ENCODE measurements at regions not wholly inside any gene's neighbourhood (a gene's known extent, or its start where the extent isn't known, plus 50 kb on each side); places are given as distances from the start of the nearest gene placed in this dataset.

- no peak for DNase-seq (ENCODE audit: low spot score)
- no peak for TF ChIP-seq CTCF (IDR thresholded peaks at IDR 0.05; ENCODE audit: borderline replicate concordance, control extremely low read depth, extremely low read depth, insufficient read depth, missing control alignments)
- in situ Hi-C loops (cut with MboI; ENCODE audit: low sequenced_read_pairs, unreplicated experiment), result no loop called here
Measured at GRCh38 chr3:18625085-18625484, 199.9 kb upstream of the SATB1 start.

GRCh38 chr3:18623220-18623619, 198.1 kb upstream of the SATB1 start:
- in situ Hi-C loops (cut with MboI; ENCODE audit: low sequenced_read_pairs, unreplicated experiment), result no loop called here
- no peak for DNase-seq (ENCODE audit: low spot score)
- TF ChIP-seq CTCF (IDR thresholded peaks at IDR 0.05; ENCODE audit: borderline replicate concordance, control extremely low read depth, extremely low read depth, insufficient read depth, missing control alignments), result no peak

- no peak for TF ChIP-seq CTCF (IDR thresholded peaks at IDR 0.05; ENCODE audit: borderline replicate concordance, control extremely low read depth, extremely low read depth, insufficient read depth, missing control alignments)
- no peak for DNase-seq (ENCODE audit: low spot score)
- in situ Hi-C loops (cut with MboI; ENCODE audit: low sequenced_read_pairs, unreplicated experiment), result no loop called here
Measured at GRCh38 chr3:18618723-18619122, 193.6 kb upstream of the SATB1 start.

- no peak for DNase-seq (ENCODE audit: low spot score)
- in situ Hi-C loops (cut with MboI; ENCODE audit: low sequenced_read_pairs, unreplicated experiment), result no loop called here
- no peak for TF ChIP-seq CTCF (IDR thresholded peaks at IDR 0.05; ENCODE audit: borderline replicate concordance, control extremely low read depth, extremely low read depth, insufficient read depth, missing control alignments)
Measured at GRCh38 chr3:18611991-18612390, 186.9 kb upstream of the SATB1 start.

GRCh38 chr3:18609187-18609586, 184.0 kb upstream of the SATB1 start:
- no peak for DNase-seq (ENCODE audit: low spot score)
- in situ Hi-C loops (cut with MboI; ENCODE audit: low sequenced_read_pairs, unreplicated experiment), result no loop called here
- TF ChIP-seq CTCF (IDR thresholded peaks at IDR 0.05; ENCODE audit: borderline replicate concordance, control extremely low read depth, extremely low read depth, insufficient read depth, missing control alignments), result no peak

- DNase-seq (ENCODE audit: low spot score), result no peak
- no peak for TF ChIP-seq CTCF (IDR thresholded peaks at IDR 0.05; ENCODE audit: borderline replicate concordance, control extremely low read depth, extremely low read depth, insufficient read depth, missing control alignments)
- in situ Hi-C loops (cut with MboI; ENCODE audit: low sequenced_read_pairs, unreplicated experiment), result no loop called here
Measured at GRCh38 chr3:18597919-18598318, 172.8 kb upstream of the SATB1 start.

GRCh38 chr3:18593231-18593630, 168.1 kb upstream of the SATB1 start:
- DNase-seq (ENCODE audit: low spot score), result no peak
- TF ChIP-seq CTCF (IDR thresholded peaks at IDR 0.05; ENCODE audit: borderline replicate concordance, control extremely low read depth, extremely low read depth, insufficient read depth, missing control alignments), result no peak
- in situ Hi-C loops (cut with MboI; ENCODE audit: low sequenced_read_pairs, unreplicated experiment), result no loop called here

Data from GM13976 (cell line).